ENCODE measurements at regions not wholly inside any gene's neighbourhood (a gene's known extent, or its start where the extent isn't known, plus 50 kb on each side); places are given as distances from the start of the nearest gene placed in this dataset.

DNA sequence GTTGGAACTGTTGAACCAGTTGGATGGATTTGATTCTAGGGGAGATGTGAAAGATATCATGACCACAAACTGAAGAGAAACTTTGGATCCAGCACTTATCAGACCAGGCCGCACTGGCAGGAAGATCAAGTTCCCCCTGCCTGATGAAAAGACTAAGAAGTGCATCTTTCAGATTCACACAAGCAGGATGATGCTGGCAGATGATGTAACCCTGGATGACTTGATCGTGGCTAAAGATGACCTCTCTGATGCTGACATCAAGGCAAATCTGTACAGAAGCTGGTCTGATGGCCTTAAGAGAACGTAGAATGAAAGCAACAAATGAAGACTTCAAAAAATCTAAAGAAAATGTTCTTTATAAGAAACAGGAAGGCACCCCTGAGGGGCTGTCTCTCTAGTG, 72.8 kb upstream of the CDYL start:
- Histone ChIP-seq H3K9me3 (ENCODE audit: control insufficient read depth in 2 of 2, low read length in 2 of 2) (peaks cover 0 to 6% of the 10 kb centered on the region in 2 donors), H3K27me3 (ENCODE audit: control insufficient read depth in 1 of 2, insufficient read depth in 2 of 2, low read length in 2 of 2) (no peaks in the 10 kb centered on the region), H3K9ac (ENCODE audit: low read length in 2 of 2) (no peak overlapping the region), H3K4me3 (ENCODE audit: low read length in 2 of 2) (no peak overlapping the region), H3K36me3 (ENCODE audit: control insufficient read depth in 2 of 2, insufficient read depth in 2 of 2, low read length in 2 of 2) (no peaks in the 10 kb centered on the region), H3K27ac (ENCODE audit: low read length) (no peak overlapping the region), H3K4me1 (ENCODE audit: control insufficient read depth, insufficient read depth, low read length) (no peaks in the 10 kb centered on the region)

DNA sequence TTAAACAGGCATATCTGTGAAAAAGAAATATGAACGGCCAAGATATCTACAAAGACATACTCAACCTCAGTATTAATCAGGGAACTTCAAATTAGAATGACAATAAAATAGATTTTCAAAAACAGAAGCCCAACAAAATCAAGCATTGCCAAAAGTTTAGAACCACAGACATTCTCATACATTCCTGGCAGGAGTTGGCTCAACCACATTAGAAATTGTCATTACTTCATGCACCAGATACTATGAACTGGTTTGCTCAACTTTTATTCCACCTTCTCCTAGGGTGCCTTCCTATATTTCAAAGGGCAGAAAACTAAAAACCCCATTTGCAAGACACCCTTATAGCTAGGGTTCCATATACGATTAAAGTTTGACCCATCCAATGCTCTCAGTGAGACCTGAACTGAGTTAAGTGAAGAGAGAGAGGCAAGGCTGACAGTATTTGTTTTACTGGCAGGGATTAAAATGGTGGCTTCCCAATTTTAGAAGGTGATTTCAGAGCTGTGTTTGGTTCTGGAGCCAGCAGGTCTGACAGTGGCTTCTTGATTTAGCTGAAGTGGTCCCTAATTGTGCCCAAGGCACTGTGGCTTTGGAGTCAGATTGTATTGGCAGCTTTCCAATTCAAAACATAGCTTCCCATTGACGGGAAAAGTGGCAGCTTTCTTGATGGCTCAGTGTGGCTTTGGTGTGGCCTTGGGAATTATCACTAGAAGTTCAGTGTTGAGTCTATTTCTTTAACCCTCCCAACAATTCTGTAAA, 77.1 kb upstream of the CDYL start:
- Histone ChIP-seq H3K9me3 (ENCODE audit: control insufficient read depth in 2 of 2, low read length in 2 of 2) (no peaks in the 10 kb centered on the region), H3K36me3 (ENCODE audit: control insufficient read depth in 2 of 2, insufficient read depth in 2 of 2, low read length in 2 of 2) (no peaks in the 10 kb centered on the region), H3K27ac (ENCODE audit: low read length) (no peak overlapping the region), H3K9ac (ENCODE audit: low read length in 2 of 2) (no peak overlapping the region), H3K27me3 (ENCODE audit: control insufficient read depth in 1 of 2, insufficient read depth in 2 of 2, low read length in 2 of 2) (no peaks in the 10 kb centered on the region), H3K4me1 (ENCODE audit: control insufficient read depth, insufficient read depth, low read length) (no peaks in the 10 kb centered on the region), H3K4me3 (ENCODE audit: low read length in 2 of 2) (no peak overlapping the region)

DNA sequence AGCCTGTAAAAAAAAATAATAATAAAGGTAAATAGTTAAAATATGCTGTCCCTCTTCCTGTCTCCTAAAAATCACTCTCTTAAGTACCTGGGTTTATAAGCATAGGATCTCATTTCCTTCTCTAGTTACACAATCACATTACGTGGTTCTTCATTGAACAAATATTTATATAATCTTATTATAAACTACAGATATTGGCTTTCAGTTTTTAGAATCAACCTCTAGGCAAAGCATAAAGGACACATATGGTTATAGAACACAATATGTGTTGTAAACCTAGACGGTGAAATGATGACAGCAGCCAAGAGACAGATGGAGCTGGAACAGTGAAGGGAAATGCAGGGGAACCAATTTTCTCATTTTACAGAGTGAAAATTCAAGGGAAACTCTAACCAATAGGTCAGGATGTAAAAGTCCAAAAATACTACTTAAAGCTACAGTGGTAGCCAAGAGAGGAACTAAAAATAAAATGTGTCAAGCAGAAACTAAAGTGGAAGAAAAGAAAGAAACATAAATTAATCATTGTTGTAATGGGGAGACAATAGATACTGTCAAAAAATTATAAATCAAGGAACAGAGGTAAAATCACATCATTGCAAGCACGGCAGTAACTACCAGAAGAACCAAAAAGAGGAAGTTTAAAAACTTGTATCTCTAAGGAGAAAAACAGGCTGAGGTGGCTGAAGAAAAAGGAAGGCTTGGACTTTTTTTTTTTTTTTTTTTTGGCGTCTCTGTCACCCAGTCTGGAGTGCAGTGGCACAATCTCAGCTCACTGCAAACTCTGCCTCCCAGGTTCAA, 82.8 kb upstream of the CDYL start:
- H3K9me3 ChIP-seq (ENCODE audit: control insufficient read depth in 2 of 2, low read length in 2 of 2) = no peaks in the 10 kb centered on the region
- no peak overlapping the region for H3K27ac ChIP-seq (ENCODE audit: low read length)
- no peaks in the 10 kb centered on the region for H3K27me3 ChIP-seq (ENCODE audit: control insufficient read depth in 1 of 2, insufficient read depth in 2 of 2, low read length in 2 of 2)
- H3K4me1 ChIP-seq (ENCODE audit: control insufficient read depth, insufficient read depth, low read length) = no peaks in the 10 kb centered on the region
- H3K36me3 ChIP-seq (ENCODE audit: control insufficient read depth in 2 of 2, insufficient read depth in 2 of 2, low read length in 2 of 2) = no peaks in the 10 kb centered on the region
- H3K9ac ChIP-seq (ENCODE audit: low read length in 2 of 2) = no peak overlapping the region
- no peak overlapping the region for H3K4me3 ChIP-seq (ENCODE audit: low read length in 2 of 2)

DNA sequence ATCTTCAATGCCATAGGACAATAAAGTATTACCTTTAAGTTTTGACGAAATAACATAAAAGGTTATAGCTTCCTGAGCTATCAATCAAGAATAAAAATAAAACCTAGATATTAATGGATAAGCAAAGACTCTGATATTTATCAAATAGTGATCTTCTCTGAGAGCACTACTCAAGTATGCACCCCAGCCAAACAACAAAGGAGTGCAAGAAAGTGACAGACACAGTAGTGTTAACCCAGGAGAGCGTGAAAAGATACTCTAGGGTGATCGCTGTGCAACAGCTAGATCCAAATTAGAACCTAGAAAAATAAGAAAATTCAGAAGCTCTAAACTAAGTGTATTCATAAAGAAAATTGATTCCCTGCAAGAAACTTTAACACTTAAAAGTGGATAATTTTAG, 83.5 kb upstream of the CDYL start:
- no peaks in the 10 kb centered on the region for H3K9me3 ChIP-seq (ENCODE audit: control insufficient read depth in 2 of 2, low read length in 2 of 2)
- H3K27ac ChIP-seq (ENCODE audit: low read length) = no peak overlapping the region
- H3K27me3 ChIP-seq (ENCODE audit: control insufficient read depth in 1 of 2, insufficient read depth in 2 of 2, low read length in 2 of 2) = no peaks in the 10 kb centered on the region
- H3K9ac ChIP-seq (ENCODE audit: low read length in 2 of 2) = no peak overlapping the region
- H3K36me3 ChIP-seq (ENCODE audit: control insufficient read depth in 2 of 2, insufficient read depth in 2 of 2, low read length in 2 of 2) = no peaks in the 10 kb centered on the region
- no peaks in the 10 kb centered on the region for H3K4me1 ChIP-seq (ENCODE audit: control insufficient read depth, insufficient read depth, low read length)
- no peak overlapping the region for H3K4me3 ChIP-seq (ENCODE audit: low read length in 2 of 2)

DNA sequence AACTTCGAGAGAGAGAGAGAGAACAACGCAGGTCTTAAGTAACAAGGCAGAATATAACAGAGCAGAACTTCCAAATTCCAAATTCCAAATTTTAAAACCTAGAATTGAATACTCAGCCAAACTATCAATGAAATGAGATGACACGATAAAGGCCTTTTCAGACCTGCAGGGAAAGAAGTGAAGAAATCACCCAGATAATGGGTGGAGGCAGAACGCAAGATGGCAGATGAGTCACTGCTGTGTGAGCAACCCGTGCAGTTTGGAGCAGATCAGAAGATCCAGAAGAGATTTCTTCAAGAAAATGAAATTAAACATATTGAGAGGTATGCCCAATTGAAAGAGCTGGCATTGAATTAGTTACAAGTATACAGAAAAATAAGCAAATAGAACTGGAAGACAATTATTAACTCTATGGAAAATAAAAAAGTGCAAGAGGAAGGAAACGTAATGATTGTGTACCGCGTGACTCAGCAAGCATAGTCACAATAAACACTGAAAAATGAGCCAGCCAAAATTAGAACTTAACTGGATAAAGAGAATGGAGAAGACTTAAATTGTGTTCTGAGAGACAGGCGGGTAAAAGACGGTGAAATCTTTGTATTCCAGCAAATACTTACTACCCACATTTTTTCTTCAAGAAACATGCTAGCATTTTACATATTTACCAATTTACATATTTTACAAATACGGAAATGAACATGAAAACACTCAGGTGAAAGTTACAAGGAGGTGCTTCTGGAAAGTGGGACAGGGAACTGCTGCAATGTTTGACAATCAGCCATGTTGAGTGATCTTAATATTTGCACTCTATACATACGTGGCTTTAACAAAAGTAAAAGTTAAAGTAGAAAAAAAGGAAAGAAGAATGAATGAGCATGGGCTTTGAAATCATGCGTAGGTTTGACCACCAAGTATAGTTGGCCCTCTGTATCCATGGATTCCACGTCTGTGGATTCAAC, 87.9 kb upstream of the CDYL start:
- Histone ChIP-seq H3K9me3 (ENCODE audit: control insufficient read depth in 2 of 2, low read length in 2 of 2) (no peaks in the 10 kb centered on the region), H3K27me3 (ENCODE audit: control insufficient read depth in 1 of 2, insufficient read depth in 2 of 2, low read length in 2 of 2) (no peaks in the 10 kb centered on the region), H3K4me3 (ENCODE audit: low read length in 2 of 2) (no peak overlapping the region), H3K4me1 (ENCODE audit: control insufficient read depth, insufficient read depth, low read length) (no peaks in the 10 kb centered on the region), H3K9ac (ENCODE audit: low read length in 2 of 2) (no peak overlapping the region), H3K36me3 (ENCODE audit: control insufficient read depth in 2 of 2, insufficient read depth in 2 of 2, low read length in 2 of 2) (no peaks in the 10 kb centered on the region), H3K27ac (ENCODE audit: low read length) (no peak overlapping the region)

DNA sequence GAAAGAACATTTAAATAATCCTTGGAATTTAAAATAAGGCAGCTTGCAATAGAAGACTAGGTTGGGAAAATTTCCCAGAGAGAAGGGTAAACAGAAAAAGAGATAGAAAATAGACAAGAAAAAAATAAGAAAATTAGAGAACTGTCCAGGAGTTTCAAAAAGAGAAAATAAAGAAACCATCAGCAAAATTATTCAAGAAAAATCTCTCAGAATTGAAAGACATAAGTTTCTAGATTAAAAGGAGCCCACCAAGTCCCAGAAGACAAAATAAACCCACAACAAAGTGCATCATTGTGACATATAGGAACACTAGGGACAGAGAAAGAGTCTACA, 88.6 kb upstream of the CDYL start:
- H3K9ac ChIP-seq (ENCODE audit: low read length in 2 of 2) = no peak overlapping the region
- H3K9me3 ChIP-seq (ENCODE audit: control insufficient read depth in 2 of 2, low read length in 2 of 2) = no peaks in the 10 kb centered on the region
- no peaks in the 10 kb centered on the region for H3K4me1 ChIP-seq (ENCODE audit: control insufficient read depth, insufficient read depth, low read length)
- H3K4me3 ChIP-seq (ENCODE audit: low read length in 2 of 2) = no peak overlapping the region
- no peaks in the 10 kb centered on the region for H3K36me3 ChIP-seq (ENCODE audit: control insufficient read depth in 2 of 2, insufficient read depth in 2 of 2, low read length in 2 of 2)
- no peak overlapping the region for H3K27ac ChIP-seq (ENCODE audit: low read length)
- no peaks in the 10 kb centered on the region for H3K27me3 ChIP-seq (ENCODE audit: control insufficient read depth in 1 of 2, insufficient read depth in 2 of 2, low read length in 2 of 2)

DNA sequence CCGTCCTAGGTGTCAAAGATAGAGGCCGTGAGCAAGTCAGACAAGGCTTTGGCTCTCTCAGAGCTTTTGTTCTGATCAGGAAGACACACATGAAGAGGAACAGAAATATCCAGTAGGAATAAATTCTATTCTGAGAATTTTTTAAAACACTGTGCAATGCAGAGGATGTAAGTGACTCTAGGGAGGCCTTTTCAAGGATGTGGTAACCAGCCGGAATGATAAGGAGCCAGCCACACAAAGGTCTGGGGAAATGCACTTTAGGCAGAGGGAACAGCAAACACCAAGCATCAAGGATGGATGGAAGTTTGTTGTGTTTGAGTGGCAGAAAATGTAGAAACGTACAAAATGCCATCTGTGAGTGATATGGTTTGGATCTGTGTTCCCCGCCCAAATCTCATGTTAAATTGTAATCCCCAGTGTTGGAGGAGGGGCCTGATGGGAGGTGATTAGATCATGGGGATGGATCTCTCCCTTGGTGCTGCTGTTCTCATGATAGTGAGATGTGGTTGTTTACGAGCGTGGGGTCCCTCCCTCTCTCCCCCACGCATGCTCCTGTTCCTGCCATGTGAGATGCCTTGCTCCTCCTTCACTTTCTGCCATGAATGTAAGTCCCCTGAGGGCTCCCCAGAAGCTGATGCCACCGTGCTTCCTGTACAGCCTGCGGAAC, 93.6 kb upstream of the CDYL start:
- Histone ChIP-seq H3K9me3 (ENCODE audit: control insufficient read depth in 2 of 2, low read length in 2 of 2) (no peaks in the 10 kb centered on the region), H3K4me1 (ENCODE audit: control insufficient read depth, insufficient read depth, low read length) (no peaks in the 10 kb centered on the region), H3K9ac (ENCODE audit: low read length in 2 of 2) (no peak overlapping the region), H3K27me3 (ENCODE audit: control insufficient read depth in 1 of 2, insufficient read depth in 2 of 2, low read length in 2 of 2) (no peaks in the 10 kb centered on the region), H3K4me3 (ENCODE audit: low read length in 2 of 2) (no peak overlapping the region), H3K36me3 (ENCODE audit: control insufficient read depth in 2 of 2, insufficient read depth in 2 of 2, low read length in 2 of 2) (no peaks in the 10 kb centered on the region), H3K27ac (ENCODE audit: low read length) (no peak overlapping the region)

DNA sequence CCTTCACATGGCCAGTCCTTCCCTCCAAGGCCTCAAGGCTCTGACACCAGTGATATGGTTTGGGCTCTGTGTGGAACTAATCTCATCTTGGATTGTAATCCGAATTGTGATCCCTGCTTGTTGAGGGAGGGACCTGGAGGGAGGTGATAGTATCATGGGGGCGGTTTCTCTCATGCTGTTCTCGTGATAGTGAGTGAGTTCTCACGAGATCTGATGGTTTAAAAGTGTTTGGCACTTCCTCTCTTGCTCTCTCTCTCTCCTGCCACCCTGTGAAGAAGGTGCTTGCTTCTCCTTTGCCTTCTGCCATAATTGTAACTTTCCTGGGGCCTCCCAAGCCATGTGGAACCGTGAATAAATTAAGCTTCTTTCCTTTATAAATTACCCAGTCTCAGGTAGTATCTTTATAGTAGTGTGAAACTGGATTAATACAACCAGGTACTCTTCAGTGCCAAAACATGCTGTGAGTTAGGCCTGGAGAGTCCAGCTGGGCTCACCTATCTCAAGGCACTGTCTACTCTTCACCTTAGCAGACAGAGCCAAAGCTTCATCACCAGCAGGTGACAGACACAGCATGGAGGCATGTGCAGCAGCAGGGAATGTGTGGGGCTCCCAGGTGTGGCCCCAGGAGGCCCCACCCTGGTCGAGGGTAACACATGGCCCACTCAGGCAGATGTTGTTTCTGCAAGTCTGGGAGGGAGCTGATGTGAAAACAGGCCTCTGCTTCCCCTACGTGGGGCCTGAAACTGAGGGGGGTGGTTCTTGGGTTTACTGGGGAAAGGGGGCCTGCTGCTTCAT, 97.5 kb upstream of the CDYL start:
- no peaks in the 10 kb centered on the region for H3K4me1 ChIP-seq (ENCODE audit: control insufficient read depth, insufficient read depth, low read length)
- H3K27me3 ChIP-seq (ENCODE audit: control insufficient read depth in 1 of 2, insufficient read depth in 2 of 2, low read length in 2 of 2) = no peaks in the 10 kb centered on the region
- H3K27ac ChIP-seq (ENCODE audit: low read length) = no peak overlapping the region
- H3K36me3 ChIP-seq (ENCODE audit: control insufficient read depth in 2 of 2, insufficient read depth in 2 of 2, low read length in 2 of 2) = no peaks in the 10 kb centered on the region
- no peaks in the 10 kb centered on the region for H3K9me3 ChIP-seq (ENCODE audit: control insufficient read depth in 2 of 2, low read length in 2 of 2)
- no peak overlapping the region for H3K4me3 ChIP-seq (ENCODE audit: low read length in 2 of 2)
- no peak overlapping the region for H3K9ac ChIP-seq (ENCODE audit: low read length in 2 of 2)

DNA sequence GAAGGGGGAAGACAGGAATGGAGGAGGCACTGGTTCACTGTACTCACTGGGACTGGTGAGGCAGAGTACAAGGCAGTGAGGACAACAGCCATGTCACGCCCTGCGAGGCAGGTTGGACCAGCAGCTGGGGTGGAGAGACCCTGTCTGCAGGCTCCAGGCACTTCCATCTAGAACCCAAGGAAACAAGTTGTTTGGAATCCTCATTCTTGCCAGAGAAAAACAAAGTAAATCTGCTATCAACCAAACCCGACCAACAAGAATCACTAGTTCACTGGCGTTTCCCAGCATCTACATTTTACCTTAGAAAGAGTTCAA, 98.5 kb upstream of the CDYL start:
- H3K36me3 ChIP-seq (ENCODE audit: control insufficient read depth in 2 of 2, insufficient read depth in 2 of 2, low read length in 2 of 2) = no peaks in the 10 kb centered on the region
- no peak overlapping the region for H3K27ac ChIP-seq (ENCODE audit: low read length)
- H3K4me1 ChIP-seq (ENCODE audit: control insufficient read depth, insufficient read depth, low read length) = no peaks in the 10 kb centered on the region
- no peak overlapping the region for H3K9ac ChIP-seq (ENCODE audit: low read length in 2 of 2)
- H3K4me3 ChIP-seq (ENCODE audit: low read length in 2 of 2) = no peak overlapping the region
- H3K9me3 ChIP-seq (ENCODE audit: control insufficient read depth in 2 of 2, low read length in 2 of 2) = no peaks in the 10 kb centered on the region
- H3K27me3 ChIP-seq (ENCODE audit: control insufficient read depth in 1 of 2, insufficient read depth in 2 of 2, low read length in 2 of 2) = no peaks in the 10 kb centered on the region
